PC-3 (cell line): ENCODE measurements at regions not wholly inside any gene's neighbourhood (a gene's known extent, or its start where the extent isn't known, plus 50 kb on each side); places are given as distances from the start of the nearest gene placed in this dataset.
A peak's percentile ranks its signal among the peaks of the same experiment; 100 is the strongest.

ENCODE experiments used
- ATAC-seq: fragments of 200-7000 bp; cut with Tn5 transposase; 2 replicates; pipeline ENCODE4 v1.9.1; 2020; ENCODE audit warnings: mild to moderate bottlenecking, moderate library complexity
- BruUV-seq: library from RNA; stranded (reverse); fragments of 400-500 nt; replicated peaks from 2 replicates; lab custom pipeline; 2021; lab: Mats Ljungman, UMichigan
- CTCF ChIA-PET: fragments of 300-600 bp; sonication (Branson Sonifier 250); formaldehyde crosslinking; loops from one replicate; lab custom pipeline; 2022; ENCODE audit warnings: antibody characterized with exemption; lab: Charles Lee
- POLR2A ChIA-PET: fragments of 300-600 bp; sonication (Branson Sonifier 250); formaldehyde crosslinking; loops from one replicate; lab custom pipeline; 2022; ENCODE audit warnings: antibody characterized with exemption; ENCODE audit not compliant: unreplicated experiment; lab: Charles Lee
- DNase-seq: peaks from one replicate; pipeline ENCODE4 v3.0.0-alpha.2; 2015
- H2AFZ ChIP-seq: fragments of 300-600 bp; sonication (generic); 2 replicates; pipeline ENCODE4 v1.6.0; 2016; ENCODE audit warnings: antibody characterized with exemption, low read length
- H3F3A ChIP-seq: fragments of 300-600 bp; sonication (generic); one replicate; pipeline ENCODE4 v1.6.0; 2017; ENCODE audit warnings: antibody characterized with exemption, low read length, control low read depth, mild to moderate bottlenecking; ENCODE audit not compliant: unreplicated experiment
- H3K27ac ChIP-seq: fragments of 300-600 bp; sonication (generic); 2 replicates; pipeline ENCODE4 v1.5.1; 2016; ENCODE audit warnings: mild to moderate bottlenecking, low read length
- H3K27me3 ChIP-seq: fragments of 300-600 bp; sonication (generic); 2 replicates; pipeline ENCODE4 v1.6.1; 2016; ENCODE audit warnings: low read length, mixed read lengths
- H3K36me3 ChIP-seq: fragments of 300-600 bp; sonication (generic); 2 replicates; pipeline ENCODE4 v1.6.1; 2016; ENCODE audit warnings: low read depth, mixed run types, low read length, mixed read lengths
- H3K4me1 ChIP-seq: fragments of 300-600 bp; sonication (generic); 2 replicates; pipeline ENCODE4 v1.5.1; 2016; ENCODE audit warnings: low read length; ENCODE audit not compliant: insufficient read depth
- H3K4me2 ChIP-seq: fragments of 300-600 bp; sonication (generic); 2 replicates; pipeline ENCODE4 v1.6.0; 2016; ENCODE audit warnings: low read length
- H3K4me3 ChIP-seq: fragments of 300-600 bp; sonication (generic); 2 replicates; pipeline ENCODE4 v1.5.1; 2016; ENCODE audit warnings: mild to moderate bottlenecking, low read length, mixed read lengths
- H3K79me2 ChIP-seq: fragments of 300-600 bp; sonication (generic); 2 replicates; pipeline ENCODE4 v1.6.1; 2017; ENCODE audit warnings: low read length, mixed read lengths
- H3K9ac ChIP-seq: fragments of 300-600 bp; sonication (generic); 2 replicates; pipeline ENCODE4 v1.6.0; 2016; ENCODE audit warnings: mild to moderate bottlenecking, low read length
- H3K9me2 ChIP-seq: fragments of 300-600 bp; sonication (generic); replicated peaks from 2 replicates; pipeline ENCODE4 v1.6.1; 2016; ENCODE audit warnings: mixed run types, low read length, mixed read lengths
- H3K9me3 ChIP-seq: fragments of 300-600 bp; sonication (generic); 2 replicates; pipeline ENCODE4 v1.6.1; 2016; ENCODE audit warnings: low read length, mixed read lengths
- H4K20me1 ChIP-seq: fragments of 300-600 bp; sonication (generic); 2 replicates; pipeline ENCODE4 v1.6.1; 2016; ENCODE audit warnings: low read length, mixed read lengths
- CTCF ChIP-seq: fragments of 300-600 bp; sonication (generic); conservative IDR thresholded peaks from 2 replicates; pipeline ENCODE4 v1.5.1; 2017; ENCODE audit warnings: antibody characterized with exemption, low read depth, mild to moderate bottlenecking, low read length
- EZH2 ChIP-seq: fragments of 300-600 bp; sonication (generic); IDR thresholded peaks from one replicate; pipeline ENCODE4 v1.6.1; 2017; ENCODE audit warnings: antibody characterized with exemption, mild to moderate bottlenecking, low read length; ENCODE audit not compliant: unreplicated experiment
- EZH2phosphoT487 ChIP-seq: fragments of 300-600 bp; sonication (generic); IDR thresholded peaks from 2 replicates; pipeline ENCODE4 v1.6.1; 2018; ENCODE audit warnings: mild to moderate bottlenecking, antibody characterized with exemption, low read length, borderline replicate concordance
- intact Hi-C: fragments of 100-400 bp; cut with micrococcal nuclease; formaldehyde crosslinking; loops from 2 replicates; pipeline ENCODE4 v1.9.0; 2023

- DNase-seq (no peak), ATAC-seq (no peak)
- H4K20me1 ChIP-seq: no peaks in the 10 kb centered on the region
- H3K27me3 ChIP-seq: no peaks in the 10 kb centered on the region
- POLR2A ChIA-PET: no interaction called here
- intact Hi-C loops: no loop called here
- no peaks in the 10 kb centered on the region for H3K9me3 ChIP-seq
- H3K27ac ChIP-seq: no peak overlapping the region
- H3K79me2 ChIP-seq: no peaks in the 10 kb centered on the region
- no peaks in the 10 kb centered on the region for H3K9me2 ChIP-seq
- H3K4me2 ChIP-seq: no peak overlapping the region
- no peaks in the 10 kb centered on the region for H3K4me1 ChIP-seq
- H3K36me3 ChIP-seq: no peaks in the 10 kb centered on the region
- H3K9ac ChIP-seq: no peak overlapping the region
- TF ChIP-seq EZH2: no peak
- no peak for TF ChIP-seq EZH2phosphoT487
- TF ChIP-seq CTCF: no peak
- no TSS peak for BruUV-seq
- H2AFZ ChIP-seq: no peak overlapping the region
- CTCF ChIA-PET: no interaction called here
- H3K4me3 ChIP-seq: no peak overlapping the region
- no peaks in the 10 kb centered on the region for H3F3A ChIP-seq
Observed at GRCh38 chr2:238777369-238778067, 70.4 kb upstream of the TWIST2 start.

GRCh38 chr2:238784671-238785527 lies 63.0 kb upstream of the TWIST2 start:
- Histone ChIP-seq H3K9ac (no peak overlapping the region), H3K4me1 (no peaks in the 10 kb centered on the region), H3K27ac (no peak overlapping the region), H3K4me3 (no peak overlapping the region), H4K20me1 (no peaks in the 10 kb centered on the region), H3F3A (no peaks in the 10 kb centered on the region), H3K36me3 (no peaks in the 10 kb centered on the region), H3K79me2 (no peaks in the 10 kb centered on the region), H3K27me3 (no peaks in the 10 kb centered on the region), H2AFZ (peak overlapping the region; percentile 39; the same call in 1 of the 2 replicates), H3K4me2 (no peak overlapping the region), H3K9me3 (no peaks in the 10 kb centered on the region), H3K9me2 (no peaks in the 10 kb centered on the region)
- TF ChIP-seq EZH2phosphoT487 (no peak), CTCF (peak; percentile 92)
- POLR2A ChIA-PET: interaction anchor here (0.5 kb wide), 1 partner anchor 49 kb away, joined by 6 read pairs; no protein-coding TSS in a partner anchor
- CTCF ChIA-PET: interaction anchor here (0.7 to 1.3 kb wide), 6 partner anchors 100 to 414 kb away, joined by 3 to 5 read pairs (median 4); no protein-coding TSS in a partner anchor
- intact Hi-C loops: loop anchor here (1.0 to 10.0 kb wide), 7 partner anchors 160 to 415 kb away; no protein-coding TSS in a partner anchor
- no TSS peak for BruUV-seq
- DNase-seq (peak; percentile 69), ATAC-seq (peak; percentile 89)
